SH-SY5Y (cell line): ENCODE measurements at regions not wholly inside any gene's neighbourhood (a gene's known extent, or its start where the extent isn't known, plus 50 kb on each side); places are given as distances from the start of the nearest gene placed in this dataset.

ENCODE experiments used
- GATA2 ChIP-seq: IDR thresholded peaks from 2 replicates; pipeline ENCODE4 v1.6.1; 2011; ENCODE audit warnings: mild to moderate bottlenecking, low read depth, low read length
- GATA3 ChIP-seq: IDR thresholded peaks from 2 replicates; pipeline ENCODE4 v1.6.1; 2011; ENCODE audit warnings: low read depth, mild to moderate bottlenecking, low read length, moderate library complexity

DNA sequence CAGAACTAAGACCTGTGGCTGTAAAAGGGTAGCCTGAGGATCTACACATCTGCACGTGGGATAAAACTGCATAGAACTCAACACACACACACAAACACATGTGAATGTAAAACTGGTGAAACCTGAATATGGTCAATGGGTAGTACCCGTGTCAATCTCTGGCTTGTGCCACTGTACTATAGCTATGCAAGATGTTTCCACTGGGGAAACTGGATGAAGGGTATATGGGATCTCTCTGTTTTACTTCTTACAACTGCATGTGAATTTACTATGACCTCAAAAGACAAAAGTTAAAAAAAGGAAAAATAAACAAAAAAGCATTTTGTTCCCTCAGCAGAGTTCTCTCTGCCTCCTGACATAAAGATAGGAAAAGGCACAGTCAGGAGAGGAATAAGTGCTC is 143.3 kb upstream of the LHX1 start:
- TF ChIP-seq GATA2 (no peak), GATA3 (no peak)
